ACHN (cell line): ENCODE measurements at regions not wholly inside any gene's neighbourhood (a gene's known extent, or its start where the extent isn't known, plus 50 kb on each side); places are given as distances from the start of the nearest gene placed in this dataset.
"Not testable (repeated sequence)": the region's sequence is repeated elsewhere in the genome, so short reads cannot be mapped to it uniquely, and the experiment has no call there.

Experiments
- DNase-seq: peaks from one replicate; pipeline ENCODE4 v3.0.0-alpha.2; 2015
- in situ Hi-C: cut with HindIII; loops from 2 replicates; pipeline ENCODE4 v1.10.0; 2017; ENCODE audit warnings: low sequenced_read_pairs, low pct_ligation_motif_present, low pct_unique_long_range_greater_than_20kb

- no peak for DNase-seq
- in situ Hi-C loops, result no loop called here
Observed at GRCh38 chr3:132084982-132085381, 50.2 kb upstream of the CPNE4 start.

GRCh38 chr3:132087356-132087755 is 52.5 kb upstream of the CPNE4 start:
- no peak for DNase-seq
- in situ Hi-C loops, result no loop called here

GRCh38 chr3:132088291-132088690 is 53.5 kb upstream of the CPNE4 start:
- no peak for DNase-seq
- in situ Hi-C loops, result no loop called here

GRCh38 chr3:132090921-132091320 is 56.1 kb upstream of the CPNE4 start:
- no peak for DNase-seq
- in situ Hi-C loops, result no loop called here

GRCh38 chr3:132116601-132117000 is 81.8 kb upstream of the CPNE4 start:
- no peak for DNase-seq
- in situ Hi-C loops, result no loop called here

- in situ Hi-C loops, result no loop called here
- no peak for DNase-seq
Observed at GRCh38 chr3:132117642-132118041, 82.8 kb upstream of the CPNE4 start.

- no peak for DNase-seq
- in situ Hi-C loops, result no loop called here
Observed at GRCh38 chr3:132119531-132119930, 84.7 kb upstream of the CPNE4 start.

GRCh38 chr3:132124096-132124495 is 89.3 kb upstream of the CPNE4 start:
- DNase-seq, result no peak
- in situ Hi-C loops, result no loop called here

GRCh38 chr3:132124651-132125284 is 90.0 kb upstream of the CPNE4 start:
- in situ Hi-C loops, result no loop called here
- DNase-seq, result no peak

- peak; percentile 42 for DNase-seq
- in situ Hi-C loops, result no loop called here
Observed at GRCh38 chr3:132134611-132135010, 99.8 kb upstream of the CPNE4 start.

GRCh38 chr3:132135628-132136333 is 101.0 kb upstream of the CPNE4 start:
- in situ Hi-C loops, result no loop called here
- peak; percentile 91 for DNase-seq

GRCh38 chr3:132136334-132136716 is 101.5 kb upstream of the CPNE4 start:
- DNase-seq, result no peak
- in situ Hi-C loops, result no loop called here

- DNase-seq, in situ Hi-C loops: not testable (repeated sequence)
Observed at GRCh38 chr3:132136902-132137301, 102.1 kb upstream of the CPNE4 start.

GRCh38 chr3:132145833-132146232 is 111.0 kb upstream of the CPNE4 start:
- no peak for DNase-seq
- in situ Hi-C loops, result no loop called here

GRCh38 chr3:132154619-132155018 is 119.8 kb upstream of the CPNE4 start:
- no peak for DNase-seq
- in situ Hi-C loops, result no loop called here

- no peak for DNase-seq
- in situ Hi-C loops, result no loop called here
Observed at GRCh38 chr3:132159145-132159544, 124.3 kb upstream of the CPNE4 start.

GRCh38 chr3:132160198-132160597 is 125.4 kb upstream of the CPNE4 start:
- no peak for DNase-seq
- in situ Hi-C loops, result no loop called here

GRCh38 chr3:132161608-132162007 is 126.8 kb upstream of the CPNE4 start:
- no peak for DNase-seq
- in situ Hi-C loops, result no loop called here

GRCh38 chr3:132164469-132165092 is 129.8 kb upstream of the CPNE4 start:
- DNase-seq, result no peak
- in situ Hi-C loops, result no loop called here

GRCh38 chr3:132167870-132168269 is 133.1 kb upstream of the CPNE4 start:
- no peak for DNase-seq
- in situ Hi-C loops, result no loop called here
